Activated B cell treated with CpG ODN at 0.5 μM for 24 hours (primary cell): ENCODE measurements at regions not wholly inside any gene's neighbourhood (a gene's known extent, or its start where the extent isn't known, plus 50 kb on each side); places are given as distances from the start of the nearest gene placed in this dataset.

Source experiments
- ATAC-seq: fragments of 200-7000 bp; cut with Tn5 transposase; one replicate; pipeline ENCODE4 v1.10.0; 2021; ENCODE audit warnings: low read depth, mild to moderate bottlenecking, moderate library complexity
- CTCF ChIA-PET: fragments of 350-600 bp; sonication (Branson Sonifier 250); formaldehyde crosslinking; loops from one replicate; lab custom pipeline; 2021; ENCODE audit warnings: antibody characterized with exemption; lab: Charles Lee
- POLR2A ChIA-PET: fragments of 350-600 bp; sonication (Branson Sonifier 250); formaldehyde crosslinking; loops from one replicate; lab custom pipeline; 2021; ENCODE audit warnings: antibody characterized with exemption; lab: Charles Lee
- DNase-seq: peaks from one replicate; pipeline ENCODE4 v3.0.0; 2022
- H3K27ac Mint-ChIP-seq: one replicate; pipeline ENCODE4 v1.8.0; 2020; ENCODE audit warnings: mixed read lengths
- H3K27me3 Mint-ChIP-seq: one replicate; pipeline ENCODE4 v1.8.0; 2021; ENCODE audit warnings: mixed read lengths
- H3K36me3 Mint-ChIP-seq: one replicate; pipeline ENCODE4 v1.8.0; 2021; ENCODE audit warnings: low read depth, mixed read lengths
- H3K4me1 Mint-ChIP-seq: one replicate; pipeline ENCODE4 v1.8.0; 2021; ENCODE audit warnings: mixed read lengths
- H3K4me3 Mint-ChIP-seq: one replicate; pipeline ENCODE4 v1.8.0; 2020; ENCODE audit warnings: mild to moderate bottlenecking, mixed read lengths
- H3K9me3 Mint-ChIP-seq: one replicate; pipeline ENCODE4 v1.8.0; 2020; ENCODE audit warnings: mixed read lengths
- CTCF ChIP-seq: fragments of 200-600 bp; IDR thresholded peaks from one replicate; pipeline ENCODE4 v1.8.0; 2022; ENCODE audit warnings: antibody characterized with exemption, mild to moderate bottlenecking
- intact Hi-C: fragments of 100-400 bp; cut with micrococcal nuclease; formaldehyde crosslinking; loops from one replicate; pipeline ENCODE4 v1.15.1; 2024

GRCh38 chr6:166032366-166033200 is 135.1 kb downstream of the TBXT start:
- H3K27me3 Mint-ChIP-seq, result peaks cover 1% of the 10 kb centered on the region
- no peak overlapping the region for H3K4me3 Mint-ChIP-seq

GRCh38 chr6:166031275-166031674 is 136.4 kb downstream of the TBXT start:
- Mint-ChIP-seq H3K27ac (no peak overlapping the region), H3K4me3 (no peak overlapping the region), H3K9me3 (no peaks in the 10 kb centered on the region), H3K27me3 (no peaks in the 10 kb centered on the region), H3K4me1 (no peaks in the 10 kb centered on the region), H3K36me3 (no peaks in the 10 kb centered on the region)
- ChIA-PET CTCF (no interaction called here), POLR2A (no interaction called here)
- intact Hi-C loops, result no loop called here
- TF ChIP-seq CTCF, result no peak
- ATAC-seq (no peak), DNase-seq (no peak)

More at GRCh38 chr6:166032366-166033200, 135.1 kb downstream of the TBXT start:
- DNase-seq (no peak), ATAC-seq (no peak)
- no peak for TF ChIP-seq CTCF
- no peak overlapping the region for H3K27ac Mint-ChIP-seq
- no peaks in the 10 kb centered on the region for H3K4me1 Mint-ChIP-seq
- intact Hi-C loops, result no loop called here
- H3K36me3 Mint-ChIP-seq, result no peaks in the 10 kb centered on the region
- H3K9me3 Mint-ChIP-seq, result peaks cover 4% of the 10 kb centered on the region
- CTCF ChIA-PET, result no interaction called here
- POLR2A ChIA-PET, result no interaction called here

- Mint-ChIP-seq H3K36me3 (no peaks in the 10 kb centered on the region), H3K27ac (no peak overlapping the region), H3K27me3 (no peaks in the 10 kb centered on the region), H3K4me1 (no peaks in the 10 kb centered on the region), H3K4me3 (no peak overlapping the region), H3K9me3 (no peaks in the 10 kb centered on the region)
- ATAC-seq (no peak), DNase-seq (no peak)
- intact Hi-C loops, result no loop called here
- POLR2A ChIA-PET, result no interaction called here
- no peak for TF ChIP-seq CTCF
- CTCF ChIA-PET, result no interaction called here
Measured at GRCh38 chr6:166029506-166029905, 138.1 kb downstream of the TBXT start.

- TF ChIP-seq CTCF, result no peak
- Mint-ChIP-seq H3K4me3 (no peak overlapping the region), H3K4me1 (no peaks in the 10 kb centered on the region), H3K36me3 (no peaks in the 10 kb centered on the region), H3K27me3 (no peaks in the 10 kb centered on the region), H3K27ac (no peak overlapping the region), H3K9me3 (no peaks in the 10 kb centered on the region)
- ChIA-PET CTCF (no interaction called here), POLR2A (no interaction called here)
- DNase-seq, result no peak
- intact Hi-C loops, result no loop called here
- no peak for ATAC-seq
Measured at GRCh38 chr6:166027761-166028160, 139.9 kb downstream of the TBXT start.

GRCh38 chr6:166026586-166027126 is 141.0 kb downstream of the TBXT start:
- H3K4me3 Mint-ChIP-seq, result no peak overlapping the region
- DNase-seq, result no peak
- ATAC-seq, result no peak
- H3K27me3 Mint-ChIP-seq, result no peaks in the 10 kb centered on the region
- no peak for TF ChIP-seq CTCF
- CTCF ChIA-PET, result no interaction called here
- intact Hi-C loops, result no loop called here
- H3K36me3 Mint-ChIP-seq, result no peaks in the 10 kb centered on the region
- no peaks in the 10 kb centered on the region for H3K4me1 Mint-ChIP-seq
- no peak overlapping the region for H3K27ac Mint-ChIP-seq
- no peaks in the 10 kb centered on the region for H3K9me3 Mint-ChIP-seq
- POLR2A ChIA-PET, result no interaction called here
